ENCODE measurements at regions not wholly inside any gene's neighbourhood (a gene's known extent, or its start where the extent isn't known, plus 50 kb on each side); places are given as distances from the start of the nearest gene placed in this dataset.

DNA sequence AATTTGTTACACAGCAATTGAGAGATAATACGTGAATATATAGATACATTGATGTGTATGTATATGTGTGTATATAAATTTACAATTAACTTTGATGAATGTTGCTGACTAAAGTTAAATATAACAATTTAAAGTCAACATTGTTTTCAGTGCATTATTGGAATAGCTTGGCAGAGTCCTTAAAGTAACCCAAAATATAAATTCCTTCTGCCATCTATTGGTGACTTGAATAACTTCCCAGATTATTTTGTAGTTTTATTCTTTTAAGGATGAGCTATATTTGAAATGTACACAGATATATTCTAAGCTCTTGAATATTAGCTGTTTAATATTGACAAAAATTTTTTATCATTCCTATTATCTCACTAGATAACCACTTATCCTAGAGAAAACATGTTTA lies 298.2 kb upstream of the FSTL5 start:
- TF ChIP-seq POLR2A (IDR thresholded peaks at IDR 0.05; ENCODE audit: low read depth, low read length) (no peak), TAF1 (IDR thresholded peaks at IDR 0.05; ENCODE audit: borderline replicate concordance, low read depth, low read length) (no peak), POLR2AphosphoS5 (IDR thresholded peaks at IDR 0.05; ENCODE audit: low read depth, low read length) (no peak)
